ENCODE measurements at regions not wholly inside any gene's neighbourhood (a gene's known extent, or its start where the extent isn't known, plus 50 kb on each side); places are given as distances from the start of the nearest gene placed in this dataset.

DNA sequence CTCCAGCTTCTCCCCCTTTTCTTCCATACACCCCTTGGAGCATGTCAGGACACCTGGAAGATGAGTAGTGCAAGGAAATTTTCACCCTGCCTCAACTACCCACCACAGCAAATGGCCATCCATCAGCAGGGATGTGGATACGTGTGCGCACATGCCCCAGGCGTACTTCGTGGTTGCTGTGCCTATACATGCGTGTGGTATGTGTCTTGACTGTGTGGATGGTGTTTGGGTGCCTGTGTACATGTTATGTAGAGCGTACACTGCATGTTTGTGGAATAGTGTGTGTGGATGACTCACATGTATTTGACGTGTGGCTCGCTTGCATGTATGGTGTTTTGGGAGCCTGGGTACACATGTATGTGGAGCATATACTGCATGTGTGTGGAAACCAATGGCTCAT is 158.5 kb downstream of the RRAGC start:
- Mint-ChIP-seq H3K36me3 (ENCODE audit: insufficient read depth in 1 of 3, low read depth in 3 of 3) (peaks cover 1 to 9% (median 3%) of the 10 kb centered on the region in 3 experiments; a peak in 6 of 7 replicates), H3K27me3 (ENCODE audit: low read depth) (peaks cover 15% of the 10 kb centered on the region), H3K4me3 (no peak overlapping the region; a peak in 1 of 5 replicates), H3K4me1 (peaks cover 0 to 3% of the 10 kb centered on the region in 2 experiments; a peak in 1 of 4 replicates), H3K27ac (no peak overlapping the region), H3K9me3 (peaks cover 6 to 12% of the 10 kb centered on the region in 2 experiments)
- no peak overlapping the region for H3K27ac ChIP-seq (ENCODE audit: insufficient read length, low read depth, low read length)
- H2BK5ac ChIP-seq (ENCODE audit: insufficient read length, low read length) = no peak overlapping the region
- no peak overlapping the region for H4K8ac ChIP-seq (replicated peaks; ENCODE audit: insufficient read length, low read depth, low read length)
- no peak overlapping the region; the same call in 1 of the 2 replicates for H3K14ac ChIP-seq (ENCODE audit: insufficient read depth, low read length)
- H4K91ac ChIP-seq (ENCODE audit: insufficient read length, low read depth, low read length) = no peak overlapping the region
- H3K4me1 ChIP-seq (ENCODE audit: insufficient read depth, low read length) = no peaks in the 10 kb centered on the region
- no peak overlapping the region for H2BK12ac ChIP-seq (ENCODE audit: insufficient read length, low read depth, low read length)
- no peaks in the 10 kb centered on the region for H4K20me1 ChIP-seq (ENCODE audit: control insufficient read depth, insufficient read depth, insufficient read length)
- no peak overlapping the region for H2AK5ac ChIP-seq (ENCODE audit: insufficient read length, low read length)
- DNase-seq = no peak
- whole genome bisulfite sequencing (ENCODE audit: extremely low coverage, insufficient read length, low lambda C conversion rate) = no CpG with 5 or more reads among the region's 8 CpGs
- no peaks in the 10 kb centered on the region; the same call in 1 of the 2 replicates for H3K27me3 ChIP-seq (ENCODE audit: insufficient read depth, low read length)
- no peak overlapping the region for H3K9ac ChIP-seq (ENCODE audit: extremely low read depth, insufficient read length, low read length)
- H3T11ph ChIP-seq (ENCODE audit: low read length) = no peak overlapping the region
- peaks cover 6% of the 10 kb centered on the region for H3K9me3 ChIP-seq (ENCODE audit: control insufficient read depth, low read depth, low read length)
- H2BK15ac ChIP-seq (ENCODE audit: low read depth, low read length) = no peak overlapping the region
- no peak overlapping the region for H4K5ac ChIP-seq (ENCODE audit: insufficient read length, low read depth, low read length)
- H3K4ac ChIP-seq (ENCODE audit: low read depth, low read length) = no peak overlapping the region
- no peak overlapping the region for H3K23ac ChIP-seq (ENCODE audit: insufficient read length, low read depth, low read length)
- no peaks in the 10 kb centered on the region for H3K79me1 ChIP-seq (ENCODE audit: insufficient read depth, low read depth, low read length, poor library complexity, severe bottlenecking)
- H3K79me2 ChIP-seq (ENCODE audit: insufficient read depth, low read length) = no peaks in the 10 kb centered on the region
- no peak overlapping the region for H3K18ac ChIP-seq (ENCODE audit: insufficient read length, low read depth, low read length)
- H2BK120ac ChIP-seq (ENCODE audit: low read depth, low read length, poor library complexity, severe bottlenecking) = no peak overlapping the region
- TF ChIP-seq, protein P1, sequence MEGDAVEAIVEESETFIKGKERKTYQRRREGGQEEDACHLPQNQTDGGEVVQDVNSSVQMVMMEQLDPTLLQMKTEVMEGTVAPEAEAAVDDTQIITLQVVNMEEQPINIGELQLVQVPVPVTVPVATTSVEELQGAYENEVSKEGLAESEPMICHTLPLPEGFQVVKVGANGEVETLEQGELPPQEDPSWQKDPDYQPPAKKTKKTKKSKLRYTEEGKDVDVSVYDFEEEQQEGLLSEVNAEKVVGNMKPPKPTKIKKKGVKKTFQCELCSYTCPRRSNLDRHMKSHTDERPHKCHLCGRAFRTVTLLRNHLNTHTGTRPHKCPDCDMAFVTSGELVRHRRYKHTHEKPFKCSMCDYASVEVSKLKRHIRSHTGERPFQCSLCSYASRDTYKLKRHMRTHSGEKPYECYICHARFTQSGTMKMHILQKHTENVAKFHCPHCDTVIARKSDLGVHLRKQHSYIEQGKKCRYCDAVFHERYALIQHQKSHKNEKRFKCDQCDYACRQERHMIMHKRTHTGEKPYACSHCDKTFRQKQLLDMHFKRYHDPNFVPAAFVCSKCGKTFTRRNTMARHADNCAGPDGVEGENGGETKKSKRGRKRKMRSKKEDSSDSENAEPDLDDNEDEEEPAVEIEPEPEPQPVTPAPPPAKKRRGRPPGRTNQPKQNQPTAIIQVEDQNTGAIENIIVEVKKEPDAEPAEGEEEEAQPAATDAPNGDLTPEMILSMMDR (conservative IDR thresholded peaks at IDR 0.05) = no peak
- H3K23me2 ChIP-seq (ENCODE audit: insufficient read length, low read depth, low read length, poor library complexity, severe bottlenecking) = no peaks in the 10 kb centered on the region
- no peak overlapping the region for H3K4me2 ChIP-seq (ENCODE audit: insufficient read depth, insufficient read length, low read length)
- no peak overlapping the region for H2AFZ ChIP-seq (ENCODE audit: low read length)
- no peak overlapping the region for H2BK20ac ChIP-seq (ENCODE audit: low read depth, low read length, poor library complexity, severe bottlenecking)
- no peak overlapping the region for H3K56ac ChIP-seq (ENCODE audit: insufficient read length, low read depth, low read length)

Data from H9 (cell line).